CD4-positive, alpha-beta T cell treated with Interleukin-6 at 100 ng/mL for 8 hours (primary cell): ENCODE measurements at regions not wholly inside any gene's neighbourhood (a gene's known extent, or its start where the extent isn't known, plus 50 kb on each side); places are given as distances from the start of the nearest gene placed in this dataset.
"Not testable (repeated sequence)": the region's sequence is repeated elsewhere in the genome, so short reads cannot be mapped to it uniquely, and the experiment has no call there.

ENCODE experiments used
- DNase-seq: peaks from one replicate; pipeline ENCODE4 v3.0.0-alpha.2; 2020; ENCODE audit warnings: mixed read lengths, low spot score

DNA sequence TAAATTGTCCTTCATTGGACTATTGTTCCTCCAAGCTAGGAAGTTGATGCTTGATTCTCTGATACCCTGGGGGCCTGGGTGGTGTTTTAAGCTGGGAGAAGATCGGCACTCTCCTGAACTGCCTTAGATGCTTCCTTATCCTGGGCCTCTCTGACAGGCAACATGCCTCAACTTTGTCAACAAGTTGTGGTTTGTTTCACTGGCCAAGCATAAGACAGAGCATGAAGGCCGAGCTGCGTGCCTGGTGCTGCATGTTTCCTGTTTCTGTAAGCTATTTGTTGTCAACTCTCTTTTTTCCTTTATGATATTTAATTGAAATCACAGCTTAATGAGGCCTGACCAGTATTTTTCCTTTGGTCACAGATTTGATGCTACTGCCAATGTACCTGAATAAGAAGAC is 187.6 kb upstream of the TNC start:
- no peak for DNase-seq

GRCh38 chr9:115306865-115307264 is 188.9 kb upstream of the TNC start:
- DNase-seq = no peak

DNA sequence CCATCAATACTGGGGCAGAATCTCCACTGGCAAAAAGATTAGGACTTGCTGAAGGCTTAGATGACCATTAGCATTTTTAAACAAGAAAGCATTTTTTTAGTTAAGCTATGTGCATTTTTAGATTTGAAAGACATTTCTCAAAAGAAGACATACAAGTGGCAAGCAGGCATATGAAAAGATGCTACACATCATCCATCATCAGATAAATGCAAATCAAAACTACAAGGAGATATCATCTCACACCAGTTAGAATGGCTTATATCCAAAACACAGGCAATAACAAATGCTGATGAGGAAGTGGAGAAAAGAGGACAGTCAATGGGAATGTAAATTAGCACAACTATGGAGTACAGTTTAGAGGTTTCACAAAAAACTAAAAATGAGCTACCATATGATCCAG is 195.6 kb upstream of the TNC start:
- no peak for DNase-seq

DNA sequence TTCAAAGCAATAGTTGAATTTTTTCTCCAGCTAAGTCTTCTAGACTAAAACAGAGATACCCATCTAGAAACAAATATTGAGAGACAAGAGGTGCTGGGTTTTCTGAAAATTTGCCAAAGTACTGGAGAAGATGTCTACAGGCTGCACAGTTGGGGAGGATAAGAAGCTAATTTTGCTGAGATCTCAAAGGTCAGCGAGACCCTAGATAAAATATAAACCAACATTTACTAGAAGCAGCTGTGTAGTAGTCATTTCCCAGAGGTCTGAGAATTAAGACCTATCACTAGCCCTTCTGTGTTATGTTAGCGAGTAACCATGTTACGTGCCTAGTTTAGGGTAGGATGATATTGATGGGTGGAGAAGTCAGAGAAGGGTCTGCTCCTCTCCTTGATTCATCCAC is 208.5 kb upstream of the TNC start:
- DNase-seq = no peak

DNA sequence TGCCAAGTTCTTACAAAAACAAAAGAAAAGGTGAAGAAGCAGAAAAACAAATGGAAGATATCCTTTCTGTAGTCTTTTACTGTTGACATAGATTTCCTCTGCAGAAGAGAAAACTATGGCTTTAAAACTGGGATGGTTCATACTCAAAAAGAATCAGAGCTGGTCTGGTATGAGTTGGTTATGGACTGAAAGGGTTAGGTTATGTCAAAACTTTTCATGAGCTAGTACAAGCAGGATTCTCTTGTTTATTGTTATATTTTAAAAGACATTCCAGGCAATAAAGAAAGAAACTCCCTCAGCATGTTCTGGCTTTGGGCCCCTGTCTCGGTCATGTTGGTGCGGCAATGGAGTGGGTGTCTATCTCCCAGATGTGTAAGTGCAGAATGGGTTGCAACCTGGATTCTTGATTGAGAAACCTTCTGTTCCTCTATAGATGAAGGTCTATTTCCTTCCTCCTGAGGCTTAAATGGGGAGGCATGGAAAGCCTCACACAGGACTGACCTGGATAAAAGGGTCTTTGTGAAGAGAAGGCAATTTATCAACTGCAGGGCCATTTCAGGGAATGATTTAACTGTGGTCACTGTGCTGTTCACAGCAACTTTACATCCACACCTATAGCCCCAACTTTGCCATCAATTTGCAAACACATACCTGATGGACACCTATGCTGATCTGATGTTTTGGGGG is 209.6 kb upstream of the TNC start:
- no peak for DNase-seq

DNA sequence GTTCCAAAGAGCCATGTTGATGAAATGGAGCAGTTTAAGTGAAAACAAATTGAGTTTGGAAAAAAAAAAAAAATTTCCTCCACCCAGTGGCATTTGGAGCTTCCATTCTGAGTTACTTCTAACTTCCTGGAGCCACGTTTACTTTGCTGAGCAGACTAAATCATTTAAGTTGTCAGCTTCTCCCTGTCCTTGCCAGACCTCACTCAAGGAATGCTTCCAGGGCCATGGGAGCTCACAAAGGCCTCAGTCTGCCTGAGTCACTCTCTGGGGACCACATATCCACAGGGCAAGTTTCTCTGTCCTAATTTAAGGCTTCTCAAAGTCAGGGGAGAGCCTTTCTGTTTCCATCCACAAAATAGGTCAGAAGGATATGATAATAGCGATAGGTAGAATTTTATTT is 210.3 kb upstream of the TNC start:
- no peak for DNase-seq

GRCh38 chr9:115328677-115329076 is 210.7 kb upstream of the TNC start:
- DNase-seq = no peak

DNA sequence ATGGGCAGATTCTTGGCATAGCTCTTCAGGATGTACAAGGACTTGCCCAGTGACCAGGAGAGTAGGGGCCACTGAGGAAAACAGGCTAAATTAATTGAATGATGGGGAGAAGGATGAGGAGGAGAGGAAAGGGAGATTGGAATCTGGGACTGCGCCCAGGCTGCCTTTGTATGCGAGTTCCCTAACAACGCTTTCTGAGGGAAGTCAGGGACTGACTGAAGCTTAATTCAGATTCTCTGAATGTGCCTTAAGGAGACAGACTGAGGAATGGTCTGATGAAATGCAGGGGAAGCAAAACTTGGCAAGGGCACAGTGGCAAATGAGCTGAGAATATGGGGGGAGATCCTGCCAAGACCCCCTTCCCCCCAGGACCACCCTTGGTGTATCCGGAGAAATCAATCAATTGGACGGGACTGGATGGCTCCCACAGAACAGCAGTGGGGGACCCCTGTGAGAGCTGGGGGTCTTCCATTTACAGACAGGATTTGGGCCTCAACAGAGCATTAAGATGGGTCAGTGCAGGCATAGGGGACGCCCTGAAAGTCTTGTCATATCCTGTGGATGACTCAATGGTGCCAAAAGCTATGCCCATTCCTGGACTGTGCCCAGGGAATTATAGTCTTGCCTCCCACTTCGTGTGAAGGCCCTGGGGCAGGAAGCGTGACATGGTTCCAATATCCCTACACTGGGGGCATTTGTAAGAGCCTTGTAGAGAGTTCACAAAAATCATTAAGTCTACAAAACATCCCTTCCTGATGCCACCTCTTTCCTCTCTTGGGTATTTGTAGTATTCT is 215.5 kb upstream of the TNC start:
- no peak for DNase-seq

DNA sequence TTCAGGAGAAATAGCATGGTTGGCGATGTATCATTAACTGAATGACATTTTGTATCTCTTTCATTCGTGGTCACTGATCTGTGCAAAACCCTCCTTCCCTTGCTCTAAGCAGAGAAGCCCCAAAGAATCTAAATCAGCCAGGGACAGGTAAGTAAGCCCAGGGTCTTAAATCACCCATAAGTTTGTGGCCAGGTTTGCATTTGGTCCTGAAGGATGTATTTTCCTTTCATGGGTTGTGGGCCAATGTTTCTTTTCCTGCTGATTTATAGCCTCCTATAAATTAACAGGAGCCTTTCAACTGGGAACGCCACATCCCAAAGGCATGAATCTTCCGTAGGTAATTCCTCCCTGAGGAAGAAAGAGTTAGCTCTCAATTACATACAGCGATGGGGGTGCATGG is 217.5 kb upstream of the TNC start:
- no peak for DNase-seq

DNA sequence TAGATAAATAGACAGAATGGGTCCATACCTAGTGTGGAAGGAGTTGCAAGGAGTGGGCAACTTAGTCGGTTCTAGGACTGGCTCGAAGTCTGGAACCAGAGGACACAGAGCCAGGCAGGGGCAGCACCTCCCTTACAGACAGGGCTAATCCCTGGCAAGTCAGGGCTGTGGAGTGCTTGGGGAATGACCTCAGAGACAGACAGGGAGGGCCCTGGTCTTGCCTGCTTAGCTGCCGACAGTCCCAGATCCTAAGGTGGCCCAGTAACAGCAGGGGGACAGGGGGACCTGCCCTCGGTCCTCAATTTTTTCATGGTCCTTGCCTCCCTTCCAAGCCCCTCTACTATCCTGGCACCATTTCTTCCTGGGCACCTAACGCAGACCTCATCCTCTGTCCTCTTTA is 222.4 kb upstream of the TNC start:
- no peak for DNase-seq

DNA sequence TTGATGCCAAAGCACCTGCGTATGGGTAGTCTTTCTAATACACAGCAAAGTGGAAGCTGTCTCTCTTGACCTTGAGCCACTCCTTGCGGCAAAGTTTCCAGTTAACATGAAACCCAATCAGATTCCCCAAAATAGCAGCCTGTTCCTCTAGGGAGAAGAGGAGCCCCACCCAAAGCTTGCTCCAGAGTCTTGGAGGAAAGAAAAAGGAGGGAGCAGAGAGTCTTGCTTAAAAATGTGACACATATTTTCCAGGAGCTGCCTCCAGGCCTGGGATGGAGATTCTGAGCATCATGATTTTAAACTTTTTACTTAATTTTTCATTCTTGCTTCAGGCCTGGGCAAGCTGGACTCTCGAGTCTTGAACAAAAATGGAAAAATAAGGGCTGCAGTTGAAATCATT is 223.5 kb upstream of the TNC start:
- no peak for DNase-seq

GRCh38 chr9:115347776-115348175 is 229.8 kb upstream of the TNC start:
- DNase-seq = not testable (repeated sequence)

- DNase-seq = not testable (repeated sequence)
Observed at GRCh38 chr9:115348936-115349335, 231.0 kb upstream of the TNC start.

DNA sequence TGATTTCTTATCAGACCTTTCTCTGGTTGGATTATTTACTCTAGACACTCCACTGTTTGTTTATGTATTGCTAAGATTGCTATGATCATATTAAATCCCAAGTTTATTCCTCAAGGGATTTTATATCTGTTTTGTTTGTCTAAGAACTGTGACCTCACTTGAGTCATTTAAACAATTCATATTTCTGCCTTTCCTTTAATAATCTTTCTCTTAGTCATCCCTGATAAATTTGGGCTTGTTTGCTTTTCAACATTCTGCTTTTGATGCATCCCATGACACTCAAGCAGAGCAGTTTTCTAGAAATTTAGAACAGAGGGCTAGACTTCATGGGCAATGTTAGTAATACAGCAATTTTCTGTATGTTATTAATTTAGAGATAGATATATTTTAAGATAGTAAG is 231.6 kb upstream of the TNC start:
- DNase-seq = no peak

DNA sequence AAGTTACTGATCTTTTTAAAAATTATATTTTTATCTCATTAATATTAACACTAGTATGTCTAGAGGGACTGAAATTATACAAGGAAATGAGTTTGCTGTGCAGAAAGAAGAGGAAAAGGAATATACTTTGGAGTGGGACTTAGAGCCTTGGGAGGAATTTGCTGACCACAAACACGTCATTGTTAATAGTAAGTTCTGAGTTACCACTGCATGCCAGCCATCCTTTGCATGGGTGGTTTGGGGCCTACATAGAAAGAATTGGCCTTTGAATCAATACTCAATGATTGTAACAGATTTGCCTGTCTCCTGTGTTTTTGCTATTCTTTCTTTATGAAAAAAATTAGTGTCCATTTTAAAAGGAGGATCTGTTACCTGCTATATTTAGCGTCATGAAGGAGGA is 232.6 kb upstream of the TNC start:
- no peak for DNase-seq

DNA sequence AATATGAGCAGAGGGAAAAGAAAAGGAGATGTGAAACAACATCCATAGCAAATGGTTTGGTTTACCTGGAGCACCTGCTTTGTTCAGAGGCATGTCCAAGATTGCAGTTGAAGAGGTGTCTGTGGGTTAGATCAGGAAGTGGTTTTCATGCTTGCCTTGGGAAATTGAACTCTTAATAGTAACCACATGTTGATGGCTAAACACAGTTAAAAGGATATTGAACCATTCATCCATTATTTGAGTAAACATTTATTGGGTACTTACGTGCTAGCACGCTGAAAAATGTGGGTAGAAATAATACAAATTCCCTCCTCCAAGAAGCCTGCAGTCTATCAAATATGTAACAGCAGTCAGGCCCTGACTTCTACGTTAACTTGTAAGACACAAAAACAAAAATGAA is 235.7 kb upstream of the TNC start:
- DNase-seq = no peak

- no peak for DNase-seq
Observed at GRCh38 chr9:115357821-115358220, 239.9 kb upstream of the TNC start.

- no peak for DNase-seq
Observed at GRCh38 chr9:115359017-115359780, 241.2 kb upstream of the TNC start.

DNA sequence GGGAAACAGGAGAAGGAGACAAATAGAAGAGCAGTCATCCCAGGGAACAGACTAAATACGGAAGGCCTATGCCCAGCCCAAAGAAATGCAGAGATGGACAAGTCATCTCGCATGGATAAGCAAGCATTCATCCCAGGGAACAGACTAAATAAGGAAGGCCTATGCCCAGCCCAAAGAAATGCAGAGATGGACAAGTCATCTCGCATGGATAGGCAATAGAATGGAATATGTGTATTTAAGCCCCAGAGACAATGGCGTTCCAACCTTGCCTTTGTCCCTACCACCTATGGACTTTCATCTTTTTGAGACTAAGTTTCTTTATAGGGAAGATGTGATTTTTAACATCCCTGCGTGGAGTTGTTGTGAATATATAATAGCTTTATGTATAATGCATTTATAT is 242.2 kb upstream of the TNC start:
- DNase-seq = no peak

DNA sequence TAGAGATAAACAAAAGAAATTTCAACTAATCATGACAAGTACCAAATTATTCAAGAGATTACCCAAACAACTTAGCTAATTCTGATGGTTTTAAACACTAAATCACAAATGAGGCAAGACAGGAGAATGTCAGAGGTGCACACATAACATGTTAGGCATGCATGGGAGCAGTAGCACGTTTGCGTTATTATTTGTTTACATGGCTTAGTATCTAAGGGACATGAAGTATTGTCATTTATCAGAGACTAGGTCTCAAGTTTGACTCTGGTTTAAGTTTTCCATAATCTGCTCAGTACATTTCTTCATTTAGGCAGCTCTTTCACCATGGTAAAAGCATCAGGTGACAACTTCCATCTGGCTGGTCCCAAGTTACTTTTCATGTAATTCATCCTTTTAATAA is 244.1 kb upstream of the TNC start:
- no peak for DNase-seq

GRCh38 chr9:115362640-115363039 is 244.7 kb upstream of the TNC start:
- no peak for DNase-seq

- no peak for DNase-seq
Observed at GRCh38 chr9:115364991-115365390, 247.0 kb upstream of the TNC start.

DNA sequence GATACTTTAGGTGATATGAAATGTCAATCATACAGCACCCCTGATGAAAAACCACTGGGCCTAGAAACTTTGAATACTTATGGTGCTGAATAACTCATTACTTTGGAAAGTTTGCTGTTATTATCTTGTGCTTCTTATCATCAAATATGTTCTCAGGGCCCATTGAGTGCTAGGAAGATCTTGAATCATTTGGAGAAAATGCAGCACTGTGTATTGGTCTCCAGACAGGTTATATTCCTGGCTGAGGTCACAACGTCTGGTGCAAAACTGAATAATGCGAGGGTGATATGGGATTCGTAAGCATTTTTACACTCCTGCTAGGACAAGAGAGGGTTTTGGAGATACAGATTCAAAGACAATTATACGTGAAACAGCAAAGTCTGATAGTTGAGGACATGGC is 249.4 kb upstream of the TNC start:
- DNase-seq = no peak
